ENCODE measurements at regions not wholly inside any gene's neighbourhood (a gene's known extent, or its start where the extent isn't known, plus 50 kb on each side); places are given as distances from the start of the nearest gene placed in this dataset.
"Not testable (repeated sequence)": the region's sequence is repeated elsewhere in the genome, so short reads cannot be mapped to it uniquely, and the experiment has no call there.

- intact Hi-C loops (cut with DNase I), result no loop called here
- no peaks in the 10 kb centered on the region for H3K27me3 ChIP-seq
- 74 to 76% methylated on average over 2 of the region's 2 CpGs for WGBS, 2 donors
- no peaks in the 10 kb centered on the region for H3K4me1 ChIP-seq
- TF ChIP-seq EP300 (IDR thresholded peaks at IDR 0.05) (no peak), POLR2A (IDR thresholded peaks at IDR 0.05) (no peak), POLR2AphosphoS5 (IDR thresholded peaks at IDR 0.05) (no peak)
- TF ChIP-seq, protein P1, sequence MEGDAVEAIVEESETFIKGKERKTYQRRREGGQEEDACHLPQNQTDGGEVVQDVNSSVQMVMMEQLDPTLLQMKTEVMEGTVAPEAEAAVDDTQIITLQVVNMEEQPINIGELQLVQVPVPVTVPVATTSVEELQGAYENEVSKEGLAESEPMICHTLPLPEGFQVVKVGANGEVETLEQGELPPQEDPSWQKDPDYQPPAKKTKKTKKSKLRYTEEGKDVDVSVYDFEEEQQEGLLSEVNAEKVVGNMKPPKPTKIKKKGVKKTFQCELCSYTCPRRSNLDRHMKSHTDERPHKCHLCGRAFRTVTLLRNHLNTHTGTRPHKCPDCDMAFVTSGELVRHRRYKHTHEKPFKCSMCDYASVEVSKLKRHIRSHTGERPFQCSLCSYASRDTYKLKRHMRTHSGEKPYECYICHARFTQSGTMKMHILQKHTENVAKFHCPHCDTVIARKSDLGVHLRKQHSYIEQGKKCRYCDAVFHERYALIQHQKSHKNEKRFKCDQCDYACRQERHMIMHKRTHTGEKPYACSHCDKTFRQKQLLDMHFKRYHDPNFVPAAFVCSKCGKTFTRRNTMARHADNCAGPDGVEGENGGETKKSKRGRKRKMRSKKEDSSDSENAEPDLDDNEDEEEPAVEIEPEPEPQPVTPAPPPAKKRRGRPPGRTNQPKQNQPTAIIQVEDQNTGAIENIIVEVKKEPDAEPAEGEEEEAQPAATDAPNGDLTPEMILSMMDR (IDR thresholded peaks at IDR 0.05), result no peak
- H3K4me3 ChIP-seq, result no peak overlapping the region
- no peaks in the 10 kb centered on the region for H3K36me3 ChIP-seq
- no peaks in the 10 kb centered on the region for H3K9me3 ChIP-seq
- no peak overlapping the region for H3K27ac ChIP-seq
- DNase-seq, result no peak
Measured at GRCh38 chr2:199055336-199055735, 402.4 kb downstream of the SATB2 start.

DNA sequence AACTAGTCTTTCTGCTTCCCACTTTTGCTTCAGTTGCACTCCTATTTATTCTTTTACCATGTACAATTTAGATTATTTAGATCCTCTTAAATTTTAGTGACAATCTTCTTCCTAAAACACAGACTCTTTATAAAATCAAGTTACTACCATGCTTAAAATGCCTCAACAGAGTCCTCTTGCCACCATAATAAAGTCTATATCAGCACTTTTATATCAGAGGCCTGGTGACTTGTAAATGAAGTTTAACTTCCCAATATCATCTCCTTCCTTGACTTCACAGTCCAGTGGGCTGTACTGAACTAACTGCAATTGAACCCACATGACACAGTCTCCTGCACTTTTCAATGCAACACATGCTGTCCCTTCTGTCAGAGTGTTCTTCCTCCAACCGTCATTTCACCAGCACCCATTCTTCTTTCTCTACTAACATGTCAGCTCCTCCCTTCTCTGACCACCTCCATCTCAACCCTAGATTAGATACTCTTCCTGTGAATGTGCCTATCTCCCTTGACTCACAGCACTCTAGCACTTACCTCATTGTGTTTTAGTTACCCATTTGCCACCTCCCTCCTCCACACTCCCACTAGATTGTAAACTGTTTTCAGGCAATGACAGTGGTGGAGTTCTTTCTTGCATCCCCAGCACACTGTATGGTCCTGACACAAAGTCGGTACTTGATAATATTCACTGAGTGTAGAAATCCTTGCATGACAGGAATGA lies 414.9 kb downstream of the SATB2 start:
- Histone ChIP-seq H3K4me3 (no peak overlapping the region), H3K36me3 (no peaks in the 10 kb centered on the region), H3K27ac (no peak overlapping the region), H3K9me3 (no peaks in the 10 kb centered on the region), H3K4me1 (no peaks in the 10 kb centered on the region), H3K27me3 (no peaks in the 10 kb centered on the region)
- intact Hi-C loops (cut with DNase I), result no loop called here
- WGBS, 2 donors, result 90% methylated on average over 2 of the region's 2 CpGs
- TF ChIP-seq, protein P1 (IDR thresholded peaks at IDR 0.05), result no peak
- no peak for DNase-seq

DNA sequence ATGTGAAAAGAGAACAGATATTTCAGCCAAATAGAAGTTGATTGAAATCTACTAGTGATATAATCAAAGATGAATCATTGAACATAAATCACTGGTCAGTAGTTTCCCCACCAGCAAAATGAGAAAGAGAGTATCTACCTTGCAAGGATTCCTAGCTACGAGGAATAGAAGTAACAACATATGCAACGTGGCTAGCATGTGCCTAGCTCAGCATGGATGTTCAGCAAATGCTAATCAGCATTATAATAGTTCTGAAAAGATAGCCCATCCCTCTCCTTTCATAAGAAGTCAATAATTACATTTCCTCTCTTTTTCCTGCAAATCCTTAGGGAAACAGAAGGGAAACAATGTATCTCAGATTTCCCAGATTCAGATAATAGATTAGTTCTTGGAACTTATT lies 417.2 kb downstream of the SATB2 start:
- Histone ChIP-seq H3K36me3 (no peaks in the 10 kb centered on the region), H3K27me3 (no peaks in the 10 kb centered on the region), H3K27ac (no peak overlapping the region), H3K9me3 (no peaks in the 10 kb centered on the region), H3K4me1 (no peaks in the 10 kb centered on the region), H3K4me3 (no peak overlapping the region)
- DNase-seq, result no peak
- TF ChIP-seq EP300 (IDR thresholded peaks at IDR 0.05) (no peak), POLR2A (IDR thresholded peaks at IDR 0.05) (no peak), POLR2AphosphoS5 (IDR thresholded peaks at IDR 0.05) (no peak)
- TF ChIP-seq, protein P1 (IDR thresholded peaks at IDR 0.05), result no peak
- intact Hi-C loops (cut with DNase I), result no loop called here
- WGBS, 2 donors, result 59 to 75% methylated on average over 2 of the region's 2 CpGs

- H3K27ac ChIP-seq; H3K36me3 ChIP-seq; H3K9me3 ChIP-seq; H3K4me3 ChIP-seq; DNase-seq; intact Hi-C loops (cut with DNase I); H3K4me1 ChIP-seq; H3K27me3 ChIP-seq: not testable (repeated sequence)
- 93 to 94% methylated on average over 3 of the region's 3 CpGs for whole genome bisulfite sequencing, 2 donors
Measured at GRCh38 chr2:199033761-199034160, 424.0 kb downstream of the SATB2 start.

DNA sequence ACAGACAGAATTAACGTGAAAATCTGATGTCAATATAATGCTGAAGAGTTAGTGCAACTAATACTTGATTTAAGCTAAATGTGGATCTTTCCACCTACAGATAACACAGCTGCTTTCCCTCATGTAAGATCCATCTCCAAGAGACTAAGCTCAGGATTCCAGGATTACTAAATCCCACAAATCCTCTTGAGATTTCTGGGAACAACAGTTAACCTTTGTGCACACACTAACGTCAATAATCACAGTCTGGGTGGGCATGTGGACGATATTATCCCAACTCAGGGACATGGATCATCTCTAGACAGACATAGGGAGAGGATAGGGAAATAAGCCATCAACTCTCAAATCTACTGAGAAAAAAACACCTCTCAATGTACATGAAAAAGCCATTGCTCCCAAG lies 432.6 kb downstream of the SATB2 start:
- H3K36me3 ChIP-seq, result no peaks in the 10 kb centered on the region
- intact Hi-C loops (cut with DNase I), result no loop called here
- no peak overlapping the region for H3K27ac ChIP-seq
- WGBS, 2 donors, result 76 to 77% methylated on average over 3 of the region's 3 CpGs
- no peak overlapping the region for H3K4me3 ChIP-seq
- no peaks in the 10 kb centered on the region for H3K27me3 ChIP-seq
- H3K9me3 ChIP-seq, result no peaks in the 10 kb centered on the region
- no peaks in the 10 kb centered on the region for H3K4me1 ChIP-seq
- DNase-seq, result no peak
- TF ChIP-seq POLR2A (IDR thresholded peaks at IDR 0.05), result no peak
- TF ChIP-seq, protein P1 (IDR thresholded peaks at IDR 0.05), result no peak
- TF ChIP-seq EP300 (IDR thresholded peaks at IDR 0.05), result no peak
- TF ChIP-seq POLR2AphosphoS5 (IDR thresholded peaks at IDR 0.05), result no peak

Measured in sigmoid colon (tissue), 6 donors.